Liver (tissue), 3 donors: ENCODE measurements at regions not wholly inside any gene's neighbourhood (a gene's known extent, or its start where the extent isn't known, plus 50 kb on each side); places are given as distances from the start of the nearest gene placed in this dataset.

Experiments
- CTCF ChIP-seq: fragments of 150-350 bp; IDR thresholded peaks from 2 replicates; pipeline ENCODE4 v1.5.1; 2017; ENCODE audit warnings: improper control_type of control experiment, low read depth, low read length; ENCODE audit not compliant: missing input control
- GABPA ChIP-seq, 2 donors: IDR thresholded peaks in 1 of 2; conservative IDR thresholded peaks in 1 of 2; 2 replicates each; pipeline ENCODE4 v1.6.1; 2016; ENCODE audit warnings: antibody characterized with exemption in 2 of 2, mild to moderate bottlenecking in 1 of 2, moderate library complexity in 1 of 2
- MAX ChIP-seq: IDR thresholded peaks from 2 replicates; pipeline ENCODE4 v1.6.1; 2016; ENCODE audit warnings: antibody characterized with exemption
- NR2F2 ChIP-seq: IDR thresholded peaks from 2 replicates; pipeline ENCODE4 v1.6.1; 2016; ENCODE audit warnings: antibody characterized with exemption
- RAD21 ChIP-seq, 2 donors: IDR thresholded peaks; 2 replicates each; pipeline ENCODE4 v1.6.1; 2016; ENCODE audit warnings: antibody characterized with exemption in 2 of 2, mild to moderate bottlenecking in 2 of 2
- RXRA ChIP-seq, 2 donors: IDR thresholded peaks; 2 replicates each; pipeline ENCODE4 v1.6.1; 2017 to 2018; ENCODE audit warnings: antibody characterized with exemption in 2 of 2, mild to moderate bottlenecking in 1 of 2
- TAF1 ChIP-seq: conservative IDR thresholded peaks from 2 replicates; pipeline ENCODE4 v1.6.1; 2016; ENCODE audit warnings: antibody characterized with exemption, mild to moderate bottlenecking
- TF ChIP-seq, protein P1 (sequence below): IDR thresholded peaks from 2 replicates; pipeline ENCODE4 v1.6.1; 2016; ENCODE audit warnings: antibody characterized with exemption
- TF ChIP-seq, protein P2 (sequence below): IDR thresholded peaks from 2 replicates; pipeline ENCODE4 v1.6.1; 2016; ENCODE audit warnings: antibody characterized with exemption
- donor health status: healthy.
- donor health status: healthy.

GRCh38 chr11:23995891-23996290 lies 501.0 kb upstream of the LUZP2 start:
- no peak for TF ChIP-seq RXRA (IDR thresholded peaks at IDR 0.05)
- TF ChIP-seq RAD21 (IDR thresholded peaks at IDR 0.05): no peak
- no peak for TF ChIP-seq CTCF
- no peak for TF ChIP-seq GABPA (IDR thresholded peaks at IDR 0.05 in 1 of 2, conservative IDR thresholded peaks at IDR 0.05 in 1 of 2)
- no peak for TF ChIP-seq TAF1
- TF ChIP-seq, protein P1, sequence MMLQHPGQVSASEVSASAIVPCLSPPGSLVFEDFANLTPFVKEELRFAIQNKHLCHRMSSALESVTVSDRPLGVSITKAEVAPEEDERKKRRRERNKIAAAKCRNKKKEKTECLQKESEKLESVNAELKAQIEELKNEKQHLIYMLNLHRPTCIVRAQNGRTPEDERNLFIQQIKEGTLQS: no peak
- TF ChIP-seq, protein P2, sequence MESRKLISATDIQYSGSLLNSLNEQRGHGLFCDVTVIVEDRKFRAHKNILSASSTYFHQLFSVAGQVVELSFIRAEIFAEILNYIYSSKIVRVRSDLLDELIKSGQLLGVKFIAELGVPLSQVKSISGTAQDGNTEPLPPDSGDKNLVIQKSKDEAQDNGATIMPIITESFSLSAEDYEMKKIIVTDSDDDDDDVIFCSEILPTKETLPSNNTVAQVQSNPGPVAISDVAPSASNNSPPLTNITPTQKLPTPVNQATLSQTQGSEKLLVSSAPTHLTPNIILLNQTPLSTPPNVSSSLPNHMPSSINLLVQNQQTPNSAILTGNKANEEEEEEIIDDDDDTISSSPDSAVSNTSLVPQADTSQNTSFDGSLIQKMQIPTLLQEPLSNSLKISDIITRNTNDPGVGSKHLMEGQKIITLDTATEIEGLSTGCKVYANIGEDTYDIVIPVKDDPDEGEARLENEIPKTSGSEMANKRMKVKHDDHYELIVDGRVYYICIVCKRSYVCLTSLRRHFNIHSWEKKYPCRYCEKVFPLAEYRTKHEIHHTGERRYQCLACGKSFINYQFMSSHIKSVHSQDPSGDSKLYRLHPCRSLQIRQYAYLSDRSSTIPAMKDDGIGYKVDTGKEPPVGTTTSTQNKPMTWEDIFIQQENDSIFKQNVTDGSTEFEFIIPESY: no peak
- TF ChIP-seq NR2F2: no peak
- no peak for TF ChIP-seq MAX
